Osteocyte (in vitro differentiated cells): ENCODE measurements at regions not wholly inside any gene's neighbourhood (a gene's known extent, or its start where the extent isn't known, plus 50 kb on each side); places are given as distances from the start of the nearest gene placed in this dataset.

Source experiments
- DNase-seq: peaks from one replicate; pipeline ENCODE4 v3.0.0; 2021; ENCODE audit warnings: mixed read lengths; ENCODE audit not compliant: unreplicated experiment; ENCODE audit errors: extremely low spot score
- H3K27ac Mint-ChIP-seq: one replicate; pipeline ENCODE4 v1.8.0; 2021; ENCODE audit warnings: mild to moderate bottlenecking, mixed read lengths; ENCODE audit not compliant: unreplicated experiment
- H3K27me3 Mint-ChIP-seq: one replicate; pipeline ENCODE4 v1.8.0; 2021; ENCODE audit warnings: mixed read lengths; ENCODE audit not compliant: unreplicated experiment
- H3K36me3 Mint-ChIP-seq: one replicate; pipeline ENCODE4 v1.8.0; 2021; ENCODE audit warnings: mixed read lengths; ENCODE audit not compliant: unreplicated experiment
- H3K4me1 Mint-ChIP-seq: one replicate; pipeline ENCODE4 v1.8.0; 2021; ENCODE audit warnings: mixed read lengths; ENCODE audit not compliant: unreplicated experiment
- H3K4me3 Mint-ChIP-seq: one replicate; pipeline ENCODE4 v1.8.0; 2021; ENCODE audit warnings: mild to moderate bottlenecking, moderate library complexity, mixed read lengths; ENCODE audit not compliant: unreplicated experiment
- H3K9me3 Mint-ChIP-seq: one replicate; pipeline ENCODE4 v1.8.0; 2021; ENCODE audit warnings: mixed read lengths; ENCODE audit not compliant: unreplicated experiment
- CTCF ChIP-seq: fragments of 200-600 bp; sonication (generic); IDR thresholded peaks from 2 replicates; pipeline ENCODE4 v1.5.0; 2021; ENCODE audit warnings: antibody characterized with exemption, mild to moderate bottlenecking, moderate library complexity

GRCh38 chr5:58108511-58108910 is 351.4 kb downstream of the PLK2 start:
- Mint-ChIP-seq H3K27ac (no peak overlapping the region), H3K4me3 (no peak overlapping the region), H3K36me3 (peaks cover 1% of the 10 kb centered on the region), H3K4me1 (peaks cover 3% of the 10 kb centered on the region), H3K27me3 (no peaks in the 10 kb centered on the region), H3K9me3 (peaks cover 7% of the 10 kb centered on the region)
- no peak for DNase-seq
- no peak for TF ChIP-seq CTCF

DNA sequence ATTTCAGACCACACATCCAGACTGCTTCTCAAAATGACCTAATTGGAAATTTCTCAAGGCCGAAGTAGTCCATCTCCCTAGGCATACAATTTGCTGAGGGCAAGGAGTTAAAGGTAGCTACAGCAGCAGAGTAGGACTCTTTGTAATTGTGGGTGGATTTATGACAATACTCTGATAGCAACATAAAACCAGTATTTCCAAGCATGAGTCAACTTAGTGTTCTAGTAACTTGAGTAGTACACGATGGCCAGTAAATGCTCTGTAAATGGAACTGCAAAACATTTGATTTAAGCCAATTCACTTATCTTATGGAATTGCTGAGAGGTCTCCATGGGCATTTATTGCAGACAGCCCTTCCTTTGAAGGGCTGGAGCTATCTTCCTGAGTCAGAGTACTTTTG is 352.2 kb downstream of the PLK2 start:
- Mint-ChIP-seq H3K9me3 (peaks cover 7% of the 10 kb centered on the region), H3K4me3 (no peak overlapping the region), H3K27ac (no peak overlapping the region), H3K4me1 (peaks cover 3% of the 10 kb centered on the region), H3K27me3 (no peaks in the 10 kb centered on the region), H3K36me3 (peaks cover 1% of the 10 kb centered on the region)
- no peak for DNase-seq
- no peak for TF ChIP-seq CTCF

- no peak overlapping the region for H3K4me3 Mint-ChIP-seq
- no peak for DNase-seq
- H3K36me3 Mint-ChIP-seq = peaks cover 1% of the 10 kb centered on the region
- no peaks in the 10 kb centered on the region for H3K27me3 Mint-ChIP-seq
- H3K9me3 Mint-ChIP-seq = peaks cover 7% of the 10 kb centered on the region
- H3K27ac Mint-ChIP-seq = no peak overlapping the region
- peaks cover 3% of the 10 kb centered on the region for H3K4me1 Mint-ChIP-seq
- no peak for TF ChIP-seq CTCF
Observed at GRCh38 chr5:58106754-58107410, 353.0 kb downstream of the PLK2 start.

- H3K36me3 Mint-ChIP-seq = peaks cover 1% of the 10 kb centered on the region
- no peak for DNase-seq
- H3K4me1 Mint-ChIP-seq = peaks cover 3% of the 10 kb centered on the region
- no peak overlapping the region for H3K4me3 Mint-ChIP-seq
- H3K27me3 Mint-ChIP-seq = no peaks in the 10 kb centered on the region
- no peak for TF ChIP-seq CTCF
- peaks cover 7% of the 10 kb centered on the region for H3K9me3 Mint-ChIP-seq
- no peak overlapping the region for H3K27ac Mint-ChIP-seq
Observed at GRCh38 chr5:58105836-58106235, 354.1 kb downstream of the PLK2 start.

DNA sequence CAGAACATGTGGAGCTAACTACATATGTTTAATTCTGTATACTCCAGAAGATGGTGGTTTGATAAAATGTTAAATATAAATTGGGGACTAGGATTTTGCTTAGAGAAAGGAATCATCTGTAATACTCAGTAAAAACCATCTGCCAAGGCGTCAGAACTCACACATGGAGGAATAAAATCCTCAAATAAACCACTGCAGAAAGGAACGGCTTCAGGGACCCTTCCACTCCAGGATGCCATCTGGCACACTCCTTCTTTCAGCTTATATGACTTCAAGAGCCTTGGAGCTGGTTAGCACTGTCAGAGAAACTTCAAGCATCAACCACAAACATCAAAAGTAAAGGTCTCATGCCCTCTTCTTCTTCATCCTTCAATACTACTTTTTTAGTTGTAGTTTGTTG is 360.6 kb downstream of the PLK2 start:
- no peak for DNase-seq
- H3K27me3 Mint-ChIP-seq = no peaks in the 10 kb centered on the region
- no peak overlapping the region for H3K27ac Mint-ChIP-seq
- no peaks in the 10 kb centered on the region for H3K36me3 Mint-ChIP-seq
- H3K4me1 Mint-ChIP-seq = peaks cover 4% of the 10 kb centered on the region
- H3K4me3 Mint-ChIP-seq = no peak overlapping the region
- no peak for TF ChIP-seq CTCF
- H3K9me3 Mint-ChIP-seq = no peaks in the 10 kb centered on the region
